ENCODE measurements at regions not wholly inside any gene's neighbourhood (a gene's known extent, or its start where the extent isn't known, plus 50 kb on each side); places are given as distances from the start of the nearest gene placed in this dataset.

- no peak for TF ChIP-seq POLR2AphosphoS5 (IDR thresholded peaks at IDR 0.05; ENCODE audit: low read depth, low read length)
- no peak for TF ChIP-seq POLR2A (IDR thresholded peaks at IDR 0.05; ENCODE audit: low read depth, low read length)
These were observed 237.4 kb downstream of the MFSD1 start for GRCh38 chr3:159039286-159039685.

Measured in GM12892 (cell line).